MM.1S (cell line): ENCODE measurements at regions not wholly inside any gene's neighbourhood (a gene's known extent, or its start where the extent isn't known, plus 50 kb on each side); places are given as distances from the start of the nearest gene placed in this dataset.
A peak's percentile ranks its signal among the peaks of the same experiment; 100 is the strongest.
"Not testable (repeated sequence)": the region's sequence is repeated elsewhere in the genome, so short reads cannot be mapped to it uniquely, and the experiment has no call there.

Source experiments
- DNase-seq: peaks from one replicate; pipeline ENCODE4 v3.0.0-alpha.2; 2015
- H2AFZ ChIP-seq: fragments of 300-600 bp; sonication (generic); 2 replicates; pipeline ENCODE4 v1.6.0; 2016; ENCODE audit warnings: antibody characterized with exemption, low read length
- H3F3A ChIP-seq: fragments of 300-600 bp; sonication (generic); 2 replicates; pipeline ENCODE4 v1.6.1; 2016; ENCODE audit warnings: mild to moderate bottlenecking, antibody characterized with exemption, low read length, moderate library complexity, mixed read lengths; ENCODE audit not compliant: insufficient read depth
- H3K27ac ChIP-seq: fragments of 300-600 bp; sonication (generic); 2 replicates; pipeline ENCODE4 v1.5.1; 2016; ENCODE audit warnings: mild to moderate bottlenecking, low read length
- H3K27me3 ChIP-seq: fragments of 300-600 bp; sonication (generic); replicated peaks from 2 replicates; pipeline ENCODE4 v1.6.0; 2016; ENCODE audit warnings: low read length; ENCODE audit not compliant: insufficient read depth
- H3K36me3 ChIP-seq: fragments of 300-600 bp; sonication (generic); replicated peaks from 2 replicates; pipeline ENCODE4 v1.6.1; 2016; ENCODE audit warnings: mild to moderate bottlenecking, low read length, mixed read lengths; ENCODE audit not compliant: insufficient read depth
- H3K4me1 ChIP-seq: fragments of 300-600 bp; sonication (generic); 2 replicates; pipeline ENCODE4 v1.6.1; 2016; ENCODE audit warnings: low read length, mixed read lengths
- H3K4me2 ChIP-seq: fragments of 300-600 bp; sonication (generic); 2 replicates; pipeline ENCODE4 v1.6.0; 2016; ENCODE audit warnings: low read depth, low read length
- H3K4me3 ChIP-seq: fragments of 300-600 bp; sonication (generic); 2 replicates; pipeline ENCODE4 v1.5.1; 2016; ENCODE audit warnings: low read length, mixed read lengths
- H3K79me2 ChIP-seq: fragments of 300-600 bp; sonication (generic); 2 replicates; pipeline ENCODE4 v1.6.1; 2016; ENCODE audit warnings: mixed run types, low read length, mixed read lengths
- H3K9ac ChIP-seq: fragments of 300-600 bp; sonication (generic); 2 replicates; pipeline ENCODE4 v1.6.1; 2016; ENCODE audit warnings: low read length, mixed read lengths
- H3K9me2 ChIP-seq: fragments of 300-600 bp; sonication (generic); replicated peaks from 2 replicates; pipeline ENCODE4 v1.6.1; 2016; ENCODE audit warnings: mild to moderate bottlenecking, low read length, mixed read lengths; ENCODE audit not compliant: insufficient read depth
- H3K9me3 ChIP-seq: fragments of 300-600 bp; sonication (generic); replicated peaks from 2 replicates; pipeline ENCODE4 v1.6.1; 2016; ENCODE audit warnings: mild to moderate bottlenecking, low read length, mixed read lengths; ENCODE audit not compliant: insufficient read depth
- H4K20me1 ChIP-seq: fragments of 300-600 bp; sonication (generic); 2 replicates; pipeline ENCODE4 v1.6.1; 2016; ENCODE audit warnings: mild to moderate bottlenecking, low read length, moderate library complexity, mixed read lengths; ENCODE audit not compliant: insufficient read depth
- CTCF ChIP-seq: fragments of 300-600 bp; sonication (generic); IDR thresholded peaks from 2 replicates; pipeline ENCODE4 v1.5.1; 2016; ENCODE audit warnings: antibody characterized with exemption, low read length, mixed read lengths
- EZH2 ChIP-seq: fragments of 300-600 bp; sonication (generic); optimal IDR thresholded peaks from 2 replicates; pipeline ENCODE3; 2017; ENCODE audit warnings: low read depth, mild to moderate bottlenecking, antibody characterized with exemption, low read length, mixed read lengths
- EZH2phosphoT487 ChIP-seq: fragments of 300-600 bp; sonication (generic); IDR thresholded peaks from 2 replicates; pipeline ENCODE4 v1.6.1; 2018; ENCODE audit warnings: antibody characterized with exemption, low read length

GRCh38 chr16:72596373-72596772, 424.4 kb upstream of the PMFBP1 start:
- Histone ChIP-seq H3K9ac (no peak overlapping the region), H2AFZ (no peak overlapping the region), H3K9me2 (no peaks in the 10 kb centered on the region), H3K79me2 (no peaks in the 10 kb centered on the region), H3K36me3 (no peaks in the 10 kb centered on the region), H3K27me3 (no peaks in the 10 kb centered on the region), H3F3A (no peaks in the 10 kb centered on the region), H3K27ac (no peak overlapping the region), H3K4me2 (no peak overlapping the region), H3K4me1 (no peaks in the 10 kb centered on the region), H3K4me3 (no peak overlapping the region), H4K20me1 (no peaks in the 10 kb centered on the region), H3K9me3 (no peaks in the 10 kb centered on the region)
- TF ChIP-seq EZH2 = no peak
- no peak for DNase-seq

DNA sequence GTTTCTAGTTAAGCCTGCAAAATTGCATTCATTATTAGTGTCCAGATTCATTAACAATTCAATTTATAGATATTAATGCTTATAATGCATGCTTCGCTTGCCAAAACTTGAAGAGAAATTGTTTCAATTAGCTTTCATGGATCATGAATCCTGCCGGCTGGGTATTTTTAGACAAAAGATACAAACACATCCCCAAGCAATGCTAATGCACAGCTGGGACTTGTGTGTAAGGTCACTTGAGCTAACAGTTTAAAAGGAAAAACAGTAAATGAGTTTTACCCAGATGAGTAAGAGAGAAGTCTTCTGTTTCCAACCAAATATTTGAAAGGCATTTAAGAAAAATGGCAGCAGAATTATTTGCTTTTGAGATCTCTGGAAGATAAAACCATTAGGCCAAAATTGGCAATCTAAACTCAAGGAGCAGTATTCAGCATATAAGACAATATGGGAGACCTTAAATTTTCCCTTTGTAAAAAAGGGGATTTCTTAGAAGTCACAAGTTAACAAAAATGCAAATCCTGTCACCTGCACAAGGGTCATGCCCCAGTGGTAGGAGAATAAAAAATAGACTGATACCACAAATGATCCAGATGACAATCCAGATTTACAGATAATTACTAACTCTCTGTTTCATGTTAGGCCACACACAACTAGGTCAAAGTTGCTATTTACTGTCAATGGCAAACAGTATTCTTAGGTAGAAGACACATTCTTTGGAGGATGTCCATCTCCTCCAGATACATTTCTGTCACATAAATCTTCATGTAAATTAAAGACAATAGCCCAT, 418.4 kb upstream of the PMFBP1 start:
- Histone ChIP-seq H3K79me2 (no peaks in the 10 kb centered on the region), H3K9me3 (no peaks in the 10 kb centered on the region), H3K4me1 (no peaks in the 10 kb centered on the region; the same call in 1 of the 2 replicates), H3K9me2 (no peaks in the 10 kb centered on the region), H3K4me3 (no peak overlapping the region), H4K20me1 (no peaks in the 10 kb centered on the region), H3K27ac (no peak overlapping the region), H3K4me2 (no peak overlapping the region), H3K27me3 (no peaks in the 10 kb centered on the region), H2AFZ (no peak overlapping the region), H3K9ac (no peak overlapping the region), H3F3A (no peaks in the 10 kb centered on the region), H3K36me3 (no peaks in the 10 kb centered on the region)
- DNase-seq = peak; percentile 14
- TF ChIP-seq EZH2phosphoT487 (no peak), CTCF (no peak), EZH2 (no peak)

- Histone ChIP-seq H4K20me1 (no peaks in the 10 kb centered on the region), H3K36me3 (no peaks in the 10 kb centered on the region), H2AFZ (no peak overlapping the region), H3K9me3 (no peaks in the 10 kb centered on the region), H3K4me2 (no peak overlapping the region), H3F3A (no peaks in the 10 kb centered on the region), H3K4me1 (no peaks in the 10 kb centered on the region; the same call in 1 of the 2 replicates), H3K9me2 (no peaks in the 10 kb centered on the region), H3K27ac (no peak overlapping the region), H3K9ac (no peak overlapping the region), H3K27me3 (no peaks in the 10 kb centered on the region), H3K4me3 (no peak overlapping the region), H3K79me2 (no peaks in the 10 kb centered on the region)
- DNase-seq = no peak
- TF ChIP-seq EZH2 = no peak
- TF ChIP-seq EZH2phosphoT487 = no peak
- TF ChIP-seq CTCF = no peak
These were observed 416.6 kb upstream of the PMFBP1 start for GRCh38 chr16:72588551-72588950.

- not testable (repeated sequence) for H3K4me1 ChIP-seq, H3K9me2 ChIP-seq, H3K4me3 ChIP-seq, H3K27ac ChIP-seq, H3K4me2 ChIP-seq, H2AFZ ChIP-seq, H3K36me3 ChIP-seq, H3K79me2 ChIP-seq, H4K20me1 ChIP-seq, H3K9me3 ChIP-seq, H3K9ac ChIP-seq, DNase-seq, H3K27me3 ChIP-seq, H3F3A ChIP-seq
These were observed 406.1 kb upstream of the PMFBP1 start for GRCh38 chr16:72578061-72578460.
